ENCODE measurements at regions not wholly inside any gene's neighbourhood (a gene's known extent, or its start where the extent isn't known, plus 50 kb on each side); places are given as distances from the start of the nearest gene placed in this dataset.

DNA sequence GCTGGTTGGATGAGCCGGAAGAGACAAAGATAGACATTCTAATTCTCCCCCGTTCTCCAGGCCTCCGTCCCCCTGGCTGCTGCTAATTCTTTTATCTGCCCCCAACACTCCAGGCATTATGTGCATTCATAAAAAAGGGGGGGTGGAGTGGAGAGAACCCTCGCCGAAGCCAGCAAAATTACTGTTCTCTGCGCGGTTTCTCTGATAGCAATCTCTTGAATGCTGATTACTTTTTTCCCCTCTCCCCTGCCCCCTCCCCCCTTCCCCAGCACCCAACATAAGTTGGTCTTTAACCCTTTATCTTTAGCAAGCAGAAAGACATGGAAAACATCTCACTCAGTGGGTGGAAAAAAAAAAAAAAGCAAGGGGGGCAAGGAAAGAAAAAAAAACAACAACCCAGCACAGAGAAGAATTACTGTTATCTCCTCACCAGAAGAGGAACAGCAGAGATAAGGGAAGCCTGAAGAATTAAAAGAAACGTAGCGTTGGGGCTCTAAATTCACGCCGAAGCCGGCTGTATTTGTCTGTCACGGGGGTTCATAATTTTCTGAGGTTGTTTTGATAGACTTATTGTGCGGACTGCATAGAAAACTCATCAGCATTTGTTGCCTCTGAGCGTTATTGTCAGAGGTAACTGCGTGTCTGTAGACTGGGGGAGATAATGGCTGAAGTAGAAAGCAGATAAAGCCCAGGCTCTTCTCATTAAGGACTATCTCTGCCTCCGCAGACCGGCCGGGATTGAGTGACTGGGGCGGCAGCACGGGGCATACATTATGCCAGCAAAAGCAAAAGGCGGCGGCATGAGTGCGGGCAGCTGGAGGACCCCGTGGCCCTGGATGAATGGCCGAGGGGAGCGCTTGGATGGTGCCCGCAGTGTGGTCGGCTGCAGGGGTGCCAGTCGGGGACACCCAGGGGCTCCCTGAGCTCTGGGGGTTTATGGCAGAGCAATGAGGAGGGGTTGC lies 126.9 kb downstream of the MRM1 start:
- DNase-seq (ENCODE audit: low read depth), result no peak

DNA sequence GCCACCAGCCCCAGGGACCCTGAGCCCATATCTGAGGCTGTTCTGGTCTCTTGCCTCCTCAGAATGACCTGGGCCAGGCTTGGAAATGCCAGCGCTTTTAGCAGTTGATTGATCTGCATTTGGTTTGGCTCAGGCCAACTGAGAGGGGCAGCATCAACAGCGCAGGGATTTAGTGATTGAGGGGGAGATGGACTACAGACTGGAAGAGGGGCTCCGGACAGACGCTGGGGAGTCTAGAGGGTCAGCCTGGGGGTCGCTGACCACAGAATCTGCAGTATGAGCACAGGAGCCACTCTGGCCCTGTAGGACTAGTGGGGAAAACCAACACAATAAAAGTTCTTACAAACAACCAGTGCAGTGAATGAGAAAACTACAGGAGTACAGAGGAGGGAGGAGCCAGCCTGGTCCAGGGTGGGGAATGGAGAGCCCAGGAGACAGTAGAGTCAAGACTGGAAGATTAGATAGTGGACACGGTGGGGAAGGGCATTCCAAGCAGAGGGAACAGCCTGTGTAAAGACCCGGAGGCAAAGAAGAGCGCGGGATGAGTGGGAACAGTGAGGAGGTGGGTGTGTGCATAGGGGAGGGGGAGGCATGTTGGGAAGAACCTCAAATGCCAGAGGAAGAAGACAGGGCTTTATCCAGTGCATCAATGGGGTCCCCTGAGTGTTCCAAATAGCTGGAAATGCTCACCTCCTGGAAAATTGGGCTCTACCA lies 128.9 kb downstream of the MRM1 start:
- no peak for DNase-seq (ENCODE audit: low read depth)

DNA sequence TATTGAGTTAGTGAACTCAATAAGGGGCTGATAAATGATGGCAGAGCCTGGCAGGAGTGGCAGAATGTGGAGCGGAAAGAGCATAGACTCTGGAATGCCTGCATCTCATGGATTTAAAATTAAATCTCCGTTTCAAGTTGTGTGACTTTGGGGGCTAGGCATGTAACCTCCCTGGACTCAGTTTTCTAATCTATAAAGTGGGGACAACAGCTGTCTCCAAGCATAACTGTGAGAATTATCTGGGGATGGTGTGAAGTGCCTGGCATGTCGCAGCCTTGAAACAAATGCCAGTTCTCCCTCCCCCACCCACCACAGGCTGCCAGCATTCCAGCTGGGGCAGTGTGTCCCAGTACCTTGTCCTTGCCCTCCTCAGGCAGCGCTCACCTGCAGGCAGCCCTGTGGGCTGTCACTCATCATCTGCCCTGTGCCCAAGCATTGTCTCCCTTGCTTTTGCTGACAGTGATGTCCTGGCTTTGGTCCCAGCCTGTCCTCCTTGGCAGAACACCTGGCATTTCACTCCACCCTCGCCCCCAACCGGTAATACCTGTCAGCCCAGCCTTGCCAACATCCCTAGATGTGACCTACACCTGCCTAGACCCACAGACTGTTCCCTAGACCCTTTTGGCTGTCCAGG lies 129.6 kb downstream of the MRM1 start:
- DNase-seq (ENCODE audit: low read depth), result no peak

DNA sequence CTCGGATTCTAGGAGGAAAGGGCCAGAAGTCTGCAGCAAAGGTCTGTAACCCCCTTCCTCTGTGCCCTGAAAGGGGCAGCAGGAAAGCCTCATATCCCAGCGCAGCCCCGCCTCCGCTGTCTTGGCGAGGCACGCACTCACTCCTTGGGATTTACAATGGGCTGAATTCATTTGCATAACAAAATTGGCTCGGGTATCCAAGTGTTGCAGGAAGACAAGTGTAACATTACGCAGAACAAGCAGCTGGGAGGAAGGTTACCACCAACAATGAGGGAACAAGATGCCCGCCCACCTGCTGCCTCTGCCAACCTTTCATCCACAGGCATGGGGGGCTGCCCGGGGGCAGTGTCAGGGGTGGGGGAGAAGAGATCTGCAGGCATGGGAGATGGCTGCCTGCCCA lies 130.4 kb downstream of the MRM1 start:
- no peak for DNase-seq (ENCODE audit: low read depth)

DNA sequence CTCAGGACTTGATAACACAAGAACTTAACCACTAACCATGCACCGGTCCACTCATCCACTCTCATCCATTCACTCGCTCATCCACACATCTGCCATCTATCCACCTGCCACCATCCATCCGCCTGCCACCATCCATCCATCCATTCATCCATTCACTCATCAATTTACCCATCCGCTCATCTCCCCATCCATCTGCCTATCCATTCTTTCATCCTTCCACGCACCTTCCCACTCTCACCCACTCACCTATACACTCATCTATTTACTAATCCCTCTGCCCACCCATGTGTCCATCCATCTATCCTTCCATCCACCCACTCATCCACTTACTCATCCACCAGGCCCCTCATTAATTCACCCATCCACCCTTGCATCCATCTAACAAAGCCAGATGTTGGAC lies 131.0 kb downstream of the MRM1 start:
- DNase-seq (ENCODE audit: low read depth), result no peak

DNA sequence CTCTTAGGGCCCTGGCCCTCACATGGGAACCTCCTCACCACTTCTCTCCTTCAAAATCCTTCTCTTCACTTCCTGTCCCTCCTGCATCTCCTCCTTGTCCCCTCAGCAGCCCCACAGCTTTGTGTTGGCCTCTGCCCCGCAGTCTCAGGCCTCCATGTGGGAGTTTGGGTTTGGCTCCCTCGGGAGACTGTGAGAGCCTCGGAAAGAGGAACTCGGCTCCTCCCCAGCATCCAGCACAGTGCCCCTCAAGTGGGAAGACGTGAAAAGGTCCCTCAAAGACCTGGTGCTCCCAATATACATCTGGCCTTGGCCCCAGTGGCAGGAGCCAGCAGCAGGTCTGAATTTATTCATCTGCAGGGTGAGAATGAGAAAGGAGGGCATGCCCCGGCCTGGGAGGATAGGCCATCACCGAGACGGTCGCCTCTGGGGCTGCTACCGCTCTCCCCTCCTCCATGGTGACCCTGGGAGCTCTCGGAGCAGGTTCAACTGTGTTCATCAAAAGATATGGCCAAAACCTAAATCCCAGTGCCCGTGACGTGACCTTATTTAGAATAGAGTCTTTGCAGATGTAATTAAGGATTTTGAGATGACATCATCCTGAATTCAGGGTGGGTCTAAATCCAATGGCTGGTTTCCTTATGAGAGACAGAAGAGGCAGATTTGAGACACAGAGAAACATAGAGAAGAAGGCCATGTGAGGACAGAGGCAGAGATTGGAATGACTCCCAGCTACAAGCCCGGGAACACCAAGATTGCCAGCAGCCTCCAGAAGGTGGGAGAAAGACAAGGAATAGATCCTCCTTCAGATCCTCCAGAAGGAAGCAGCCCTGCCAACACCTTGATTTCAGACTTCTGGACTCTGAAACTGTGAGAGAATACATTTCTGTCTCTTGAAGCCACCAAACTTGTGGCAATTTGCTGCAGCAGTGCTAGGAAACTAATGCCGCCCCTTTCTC lies 135.1 kb downstream of the MRM1 start:
- DNase-seq (ENCODE audit: low read depth), result no peak

DNA sequence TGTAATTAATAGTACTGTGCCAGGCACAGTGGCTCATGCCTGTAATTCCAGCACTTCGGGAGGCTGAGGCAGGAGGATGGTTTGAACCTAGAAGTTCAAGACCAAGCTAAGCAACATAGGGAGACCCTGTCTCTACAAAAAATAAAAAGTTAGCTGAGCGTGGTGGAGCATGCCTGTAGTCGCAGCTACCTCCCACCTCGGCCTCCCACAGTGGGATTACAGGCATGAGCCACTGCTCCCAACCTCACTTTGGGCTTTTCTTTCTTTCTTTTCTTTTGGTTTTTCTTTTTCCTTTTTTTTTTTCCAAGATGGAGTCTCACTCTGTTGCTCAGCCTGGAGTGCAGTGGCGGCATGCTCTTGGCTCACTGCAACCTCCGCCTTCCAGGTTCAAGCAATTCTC lies 137.8 kb downstream of the MRM1 start:
- no peak for DNase-seq (ENCODE audit: low read depth)

DNA sequence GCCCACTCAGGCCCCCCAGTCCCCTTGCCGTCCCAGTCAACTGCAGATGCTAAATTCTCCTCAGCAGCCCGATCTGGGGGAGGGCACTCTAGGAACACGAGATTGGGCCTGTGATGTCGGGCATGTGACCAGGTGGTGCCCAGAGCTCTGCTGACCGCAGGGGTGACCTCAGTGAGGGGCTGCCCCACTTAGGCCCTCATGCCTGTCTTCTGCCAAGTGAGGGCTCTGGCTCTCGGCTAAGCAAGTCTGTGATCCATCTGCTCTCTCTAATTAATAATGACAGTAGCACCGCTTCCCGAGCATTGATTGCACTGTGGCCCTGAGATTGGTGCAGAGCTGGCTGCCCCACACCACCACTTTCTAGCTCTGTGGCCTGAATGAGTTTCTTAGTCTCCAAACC lies 138.8 kb downstream of the MRM1 start:
- no peak for DNase-seq (ENCODE audit: low read depth)

DNA sequence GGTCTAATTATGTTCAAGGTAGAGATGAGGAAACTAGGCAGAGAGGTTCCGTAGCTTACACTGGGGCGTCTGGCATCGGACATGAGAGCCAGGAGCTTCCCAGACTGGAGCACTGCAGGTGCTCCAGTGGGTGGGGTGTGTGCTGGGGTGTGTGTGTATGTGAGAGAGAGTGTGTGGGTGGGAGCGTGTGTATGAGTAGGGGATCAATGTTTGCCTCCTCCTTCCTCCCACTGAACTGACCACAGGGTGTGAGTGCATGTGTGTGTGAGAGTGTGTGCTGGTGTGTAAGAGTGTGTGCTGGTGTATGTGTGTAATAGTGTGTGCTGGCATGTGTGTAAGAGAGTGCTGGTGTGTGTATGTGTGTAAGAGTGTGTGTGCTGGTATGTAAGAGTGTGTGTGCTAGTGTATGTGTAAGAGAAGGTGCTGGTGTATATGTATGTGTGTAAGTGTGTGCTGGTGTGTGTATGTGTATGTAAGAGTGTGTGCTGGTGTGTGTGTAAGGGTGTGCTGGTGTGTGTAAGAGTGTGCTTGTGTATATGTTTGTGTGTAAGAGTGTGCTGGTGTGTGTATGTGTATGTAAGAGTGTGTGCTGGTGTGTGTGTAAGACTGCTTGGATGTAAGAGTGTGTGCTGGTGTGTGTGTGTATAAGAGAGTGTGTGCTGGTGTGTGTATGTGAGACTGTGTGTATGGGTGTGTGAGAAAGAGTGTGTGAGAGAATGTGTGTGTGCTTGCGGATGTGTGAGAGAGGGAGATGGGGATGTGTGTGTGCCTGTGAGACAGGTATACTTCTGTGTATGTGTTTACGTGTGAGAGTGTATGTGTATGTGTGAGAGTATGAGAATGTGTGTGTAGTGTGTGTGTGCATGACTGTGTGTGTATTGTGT lies 139.9 kb downstream of the MRM1 start:
- no peak for DNase-seq (ENCODE audit: low read depth)

DNA sequence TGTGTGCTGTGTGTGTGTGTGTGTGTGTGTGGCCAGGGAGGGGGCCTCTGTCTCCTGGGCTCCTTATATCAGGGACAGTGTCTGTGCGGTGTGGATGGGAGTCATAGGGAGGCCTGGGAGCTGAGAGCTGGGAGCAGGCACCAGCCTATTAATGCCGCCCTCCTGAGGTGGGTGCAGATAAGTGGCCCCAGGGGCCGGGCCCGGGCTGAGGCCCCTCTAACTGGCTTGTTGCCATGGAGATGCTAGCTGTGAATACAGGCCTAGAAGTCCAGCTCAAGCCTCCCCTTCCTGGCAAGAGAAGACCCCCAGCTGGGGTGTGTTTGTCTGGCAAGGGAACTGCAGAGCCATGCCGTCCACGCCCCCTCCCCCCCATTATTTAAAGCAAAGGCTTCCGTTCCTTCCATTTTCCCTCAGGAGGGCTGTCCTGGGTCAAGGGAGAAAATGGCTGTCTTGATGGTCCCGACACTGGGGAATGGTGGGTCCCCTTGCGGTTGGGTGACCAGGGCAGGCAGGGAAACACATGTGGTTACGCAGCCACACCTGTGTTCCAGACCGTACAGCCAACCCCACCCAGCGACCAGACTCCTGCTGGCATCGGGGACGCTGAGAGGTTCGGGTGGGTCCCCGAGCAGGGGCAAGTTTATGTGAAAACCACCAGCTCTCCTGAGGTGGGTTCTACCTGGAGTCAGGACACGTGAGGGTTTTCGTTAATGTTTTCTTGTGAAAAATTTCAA lies 141.1 kb downstream of the MRM1 start:
- no peak for DNase-seq (ENCODE audit: low read depth)

DNA sequence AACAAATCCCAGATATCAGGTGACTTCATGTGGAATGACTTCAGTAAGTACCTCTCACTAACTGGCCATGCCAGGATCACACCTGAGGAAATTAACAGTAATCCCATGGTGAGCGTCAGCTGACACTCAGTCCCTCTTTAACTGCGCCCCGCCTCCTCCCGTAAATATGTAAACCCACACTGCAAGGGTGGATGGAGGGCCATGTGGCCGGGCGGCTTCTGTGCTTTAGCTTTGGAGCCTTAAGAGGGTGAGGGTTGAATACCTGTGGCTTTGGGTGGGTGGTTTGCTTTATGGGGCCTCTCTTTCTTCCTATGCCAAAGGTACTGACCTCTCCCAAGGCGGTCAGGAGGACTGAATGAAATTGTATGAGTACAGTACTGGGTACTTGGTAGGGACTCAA lies 141.7 kb downstream of the MRM1 start:
- no peak for DNase-seq (ENCODE audit: low read depth)

DNA sequence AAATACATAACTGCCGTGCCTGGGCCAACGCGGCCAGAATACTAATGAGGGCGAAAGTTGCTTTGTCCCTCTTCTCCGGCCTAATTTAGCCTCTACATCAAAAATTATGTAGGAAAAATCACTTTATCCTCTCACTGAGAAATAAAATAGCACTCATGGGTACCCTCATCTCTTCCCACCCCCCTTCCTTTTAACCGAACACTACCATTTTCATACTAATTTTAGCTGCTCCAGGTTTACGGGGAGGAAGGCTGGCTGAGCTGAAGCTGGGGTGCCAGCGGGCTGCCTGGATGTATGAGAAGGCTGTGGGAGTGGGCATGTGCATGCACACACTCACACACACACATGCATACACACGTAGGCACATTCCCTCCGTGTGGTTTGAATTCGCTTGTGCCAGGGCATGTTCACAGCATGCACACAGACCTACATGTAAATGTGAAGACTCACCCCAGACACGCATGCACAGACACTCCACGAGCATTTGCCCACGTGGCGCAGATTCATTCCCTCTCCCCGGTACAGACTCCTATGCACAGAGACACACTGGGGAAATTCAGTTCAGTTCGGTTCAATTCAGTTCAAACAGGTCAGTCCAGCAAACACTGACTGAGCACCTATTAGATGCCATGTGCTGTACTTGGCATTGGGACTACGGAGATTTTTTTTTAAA lies 145.1 kb downstream of the MRM1 start:
- DNase-seq (ENCODE audit: low read depth), result no peak

DNA sequence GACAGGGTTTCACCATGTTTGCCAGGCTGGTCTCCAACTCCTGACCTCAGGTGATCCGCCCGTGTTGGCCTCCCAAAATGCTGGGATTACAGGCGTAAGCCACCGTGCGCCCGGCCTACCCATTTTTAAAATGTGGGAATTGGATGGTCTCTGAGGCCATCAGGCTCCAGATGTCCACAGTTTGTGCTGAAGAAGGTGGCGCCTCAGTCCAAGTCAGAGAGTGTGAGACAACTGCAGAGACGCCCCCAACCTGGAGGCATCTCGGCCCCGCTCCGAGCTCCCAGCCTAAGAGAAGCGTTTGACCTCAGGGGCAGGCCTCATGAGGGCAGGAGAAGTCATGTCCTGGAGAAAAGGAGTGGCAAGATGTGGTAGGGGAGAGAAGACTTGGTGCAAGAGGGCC lies 146.5 kb downstream of the MRM1 start:
- DNase-seq (ENCODE audit: low read depth), result no peak

DNA sequence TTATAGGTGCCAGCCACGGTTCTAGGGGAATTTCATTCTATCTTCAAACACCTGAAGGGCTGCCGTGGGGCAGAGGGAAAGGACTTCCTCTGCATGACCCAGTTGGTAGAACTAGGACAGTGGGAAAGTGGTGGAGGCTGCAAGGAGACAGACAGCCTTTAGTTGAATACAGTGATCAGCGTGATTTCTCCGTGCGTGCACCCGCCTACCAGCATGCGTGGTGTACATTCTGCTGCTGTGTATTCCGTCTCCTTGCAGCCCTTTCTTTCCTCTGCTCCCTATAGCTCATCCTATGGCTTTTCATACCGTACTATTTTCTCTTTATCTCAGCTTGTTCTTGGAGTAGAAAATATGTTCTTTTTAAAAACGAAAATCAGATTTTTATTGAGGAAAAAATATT lies 146.9 kb downstream of the MRM1 start:
- no peak for DNase-seq (ENCODE audit: low read depth)

DNA sequence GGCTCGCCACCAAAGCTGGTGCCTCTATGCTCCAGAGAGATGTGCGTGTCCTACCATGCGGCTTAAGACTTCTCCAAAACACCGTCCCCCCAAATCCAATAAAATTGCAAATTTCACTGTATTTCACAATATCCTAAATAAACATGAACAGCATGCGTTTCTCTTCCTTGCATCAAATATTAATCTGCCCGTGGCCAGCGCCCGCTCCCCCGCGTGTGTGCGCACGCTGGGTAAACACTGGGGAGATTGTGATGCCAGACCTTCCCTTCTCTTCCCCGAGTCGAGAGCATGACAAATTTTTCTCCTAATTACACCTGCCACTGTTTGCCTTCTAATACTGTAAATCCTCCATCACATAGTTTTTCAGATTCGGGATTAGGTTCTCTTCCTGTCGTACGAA lies 148.1 kb downstream of the MRM1 start:
- DNase-seq (ENCODE audit: low read depth), result no peak

DNA sequence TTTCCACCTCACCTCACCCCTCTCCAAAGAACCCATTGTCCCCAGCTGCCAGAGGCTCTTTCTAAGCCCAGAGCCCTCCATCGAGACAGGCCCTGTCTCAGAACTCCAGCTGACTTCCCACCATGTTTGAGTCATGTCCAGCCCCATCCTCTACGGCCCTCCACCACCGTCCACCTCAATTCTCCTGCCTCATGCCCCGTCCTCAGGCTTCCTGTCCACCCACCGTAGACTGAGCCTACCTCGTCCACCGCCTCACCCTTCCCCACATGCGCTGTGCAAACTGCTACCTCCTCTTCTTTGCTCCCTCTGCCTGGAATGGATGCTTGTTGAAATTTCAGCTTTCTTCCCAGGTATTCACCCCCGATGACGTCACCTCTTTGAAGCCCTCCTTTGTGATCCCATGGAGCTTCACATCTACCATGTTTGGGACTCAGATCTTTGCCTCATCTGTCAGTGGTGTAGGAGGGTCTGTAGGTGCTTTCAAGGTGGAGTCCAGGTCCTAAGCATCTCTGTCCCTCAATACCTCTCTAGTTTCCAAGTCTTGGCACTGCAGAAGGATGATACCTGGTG lies 149.0 kb downstream of the MRM1 start:
- no peak for DNase-seq (ENCODE audit: low read depth)

DNA sequence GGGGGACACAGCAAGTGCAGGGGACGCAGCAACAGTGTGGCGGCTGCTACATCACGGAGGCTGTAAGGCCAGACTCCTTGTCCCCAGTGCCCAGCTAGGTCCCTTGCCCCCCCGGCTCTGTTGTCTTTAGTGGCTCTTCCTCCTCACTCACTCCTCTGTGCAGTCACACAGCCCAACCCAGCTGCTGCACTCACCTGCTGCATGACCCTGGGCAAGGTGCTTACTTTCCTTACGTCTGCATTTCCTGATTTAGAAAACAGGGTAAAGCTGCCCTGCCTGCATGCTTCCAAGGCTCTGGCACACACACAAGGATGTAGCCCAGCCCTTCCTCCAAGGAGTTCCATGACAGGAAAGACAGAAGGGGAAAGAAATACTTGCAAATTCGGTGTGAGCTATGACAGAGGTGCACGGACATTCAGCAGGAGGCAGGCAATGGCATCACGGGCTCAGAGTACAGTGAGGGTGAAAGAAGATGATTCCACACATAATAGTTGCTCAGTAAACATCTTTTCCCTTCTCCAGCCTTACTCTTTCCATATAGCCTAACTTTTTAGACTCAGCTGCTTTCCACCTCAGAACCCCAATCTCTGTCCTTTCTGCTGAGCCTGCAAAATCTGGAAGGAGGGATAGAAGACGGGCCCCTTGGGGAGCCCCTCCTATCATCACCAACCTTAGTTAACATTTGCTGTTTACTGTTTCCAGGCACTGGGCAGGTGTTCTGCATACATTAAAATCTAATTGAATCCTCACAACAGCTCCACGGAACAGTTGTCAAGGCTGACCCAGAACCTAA lies 150.9 kb downstream of the MRM1 start:
- DNase-seq (ENCODE audit: low read depth), result no peak

DNA sequence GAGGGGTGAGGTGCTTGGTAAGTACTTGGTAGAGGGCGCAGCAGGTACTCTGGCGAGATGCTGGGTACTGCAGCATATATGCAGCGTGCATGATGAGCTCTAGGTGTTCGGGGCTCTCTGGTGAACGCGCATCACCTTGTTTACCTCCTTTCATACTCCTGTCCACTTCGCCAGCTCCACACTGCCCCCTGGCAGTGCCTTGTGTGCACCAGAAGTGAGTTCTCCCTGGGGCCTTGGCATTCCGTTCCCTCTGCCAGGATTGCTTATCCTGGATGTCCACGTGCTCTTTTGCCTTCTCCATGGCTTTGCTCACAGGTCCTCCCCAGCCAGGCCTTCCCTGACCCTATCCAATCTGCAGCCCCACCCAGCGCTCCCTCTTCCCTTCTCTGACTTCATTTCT lies 154.2 kb downstream of the MRM1 start:
- DNase-seq (ENCODE audit: low read depth), result no peak
